ENCODE measurements at regions not wholly inside any gene's neighbourhood (a gene's known extent, or its start where the extent isn't known, plus 50 kb on each side); places are given as distances from the start of the nearest gene placed in this dataset.

DNA sequence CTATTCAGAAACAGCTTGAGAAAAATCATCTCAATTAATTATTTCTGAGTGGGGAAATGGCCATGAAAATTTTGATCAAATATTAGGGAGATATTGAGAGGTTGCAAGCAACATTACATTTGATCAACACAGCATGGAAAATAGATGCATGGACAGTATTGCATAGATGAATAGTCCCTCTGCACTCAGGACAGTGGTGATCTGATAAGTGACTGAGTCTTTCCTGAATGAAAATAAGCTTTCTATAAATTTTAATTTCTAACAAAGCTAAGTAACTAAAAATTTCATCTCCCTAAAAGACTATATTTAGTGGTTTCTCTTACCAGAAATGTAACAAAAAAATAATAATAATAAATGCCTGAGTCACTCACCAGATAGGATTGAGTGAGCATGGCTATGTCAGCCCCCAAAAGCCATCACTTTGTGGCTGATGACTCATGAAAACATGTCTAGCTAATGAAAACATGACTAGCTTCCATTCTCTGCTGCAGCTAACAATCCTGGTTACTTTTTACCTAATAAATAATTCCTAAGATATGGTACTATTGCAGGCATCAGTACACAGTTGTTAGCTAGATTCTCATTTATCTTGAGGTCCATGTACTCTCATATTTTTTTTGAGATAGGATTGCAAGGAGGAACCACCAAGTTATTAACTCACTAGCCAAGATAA, 1294.8 kb upstream of the ACO1 start:
- TF ChIP-seq, protein P1, sequence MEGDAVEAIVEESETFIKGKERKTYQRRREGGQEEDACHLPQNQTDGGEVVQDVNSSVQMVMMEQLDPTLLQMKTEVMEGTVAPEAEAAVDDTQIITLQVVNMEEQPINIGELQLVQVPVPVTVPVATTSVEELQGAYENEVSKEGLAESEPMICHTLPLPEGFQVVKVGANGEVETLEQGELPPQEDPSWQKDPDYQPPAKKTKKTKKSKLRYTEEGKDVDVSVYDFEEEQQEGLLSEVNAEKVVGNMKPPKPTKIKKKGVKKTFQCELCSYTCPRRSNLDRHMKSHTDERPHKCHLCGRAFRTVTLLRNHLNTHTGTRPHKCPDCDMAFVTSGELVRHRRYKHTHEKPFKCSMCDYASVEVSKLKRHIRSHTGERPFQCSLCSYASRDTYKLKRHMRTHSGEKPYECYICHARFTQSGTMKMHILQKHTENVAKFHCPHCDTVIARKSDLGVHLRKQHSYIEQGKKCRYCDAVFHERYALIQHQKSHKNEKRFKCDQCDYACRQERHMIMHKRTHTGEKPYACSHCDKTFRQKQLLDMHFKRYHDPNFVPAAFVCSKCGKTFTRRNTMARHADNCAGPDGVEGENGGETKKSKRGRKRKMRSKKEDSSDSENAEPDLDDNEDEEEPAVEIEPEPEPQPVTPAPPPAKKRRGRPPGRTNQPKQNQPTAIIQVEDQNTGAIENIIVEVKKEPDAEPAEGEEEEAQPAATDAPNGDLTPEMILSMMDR (conservative IDR thresholded peaks at IDR 0.05), result no peak
- TF ChIP-seq EZH2 (IDR thresholded peaks at IDR 0.05; ENCODE audit: low read depth), result no peak

Data from PC-9 (cell line).